Sigmoid colon (tissue), 4 donors: ENCODE measurements at regions not wholly inside any gene's neighbourhood (a gene's known extent, or its start where the extent isn't known, plus 50 kb on each side); places are given as distances from the start of the nearest gene placed in this dataset.

ENCODE experiments used
- CTCF ChIP-seq, 4 experiments: fragments of 450-650 bp in 3 of 4; fragments of 200-600 bp in 1 of 4; IDR thresholded peaks; one replicate each; pipeline ENCODE4 v1.5.1; 2016 to 2019; ENCODE audit warnings: antibody characterized with exemption in 4 of 4, mild to moderate bottlenecking in 3 of 4, moderate library complexity in 2 of 4
- EP300 ChIP-seq, 4 donors: sonication (generic); formaldehyde crosslinking; IDR thresholded peaks; one replicate each; pipeline ENCODE4 v1.6.1; 2017; ENCODE audit warnings: antibody characterized with exemption in 4 of 4
- POLR2A ChIP-seq, 2 donors: fragments of 450-650 bp; IDR thresholded peaks; one replicate each; pipeline ENCODE4 v1.6.1; 2016; ENCODE audit warnings: antibody characterized with exemption in 2 of 2, mild to moderate bottlenecking in 2 of 2, moderate library complexity in 2 of 2
- POLR2AphosphoS5 ChIP-seq, 4 donors: sonication (generic); formaldehyde crosslinking; IDR thresholded peaks; one replicate each; pipeline ENCODE4 v1.6.1; 2017; ENCODE audit warnings: antibody characterized with exemption in 4 of 4

- TF ChIP-seq POLR2A (IDR thresholded peaks at IDR 0.05) (no peak), CTCF (IDR thresholded peaks at IDR 0.05) (no peak), POLR2AphosphoS5 (IDR thresholded peaks at IDR 0.05) (no peak), EP300 (IDR thresholded peaks at IDR 0.05) (no peak)
These were observed 161.4 kb upstream of the NANOGP8 start for GRCh38 chr15:35246451-35246850.
